HL-60 (cell line): ENCODE measurements at regions not wholly inside any gene's neighbourhood (a gene's known extent, or its start where the extent isn't known, plus 50 kb on each side); places are given as distances from the start of the nearest gene placed in this dataset.

ENCODE experiments used
- DNase-seq, 2 experiments: peaks; one replicate each; pipeline ENCODE4 v3.0.0-alpha.2; 2010 to 2020; ENCODE audit warnings: low read depth in 1 of 2, low spot score in 1 of 2
- H3K27ac ChIP-seq: fragments of 250-450 bp; sonication (Bioruptor Pico); replicated peaks from 2 replicates; pipeline ENCODE4 v1.5.1; 2020; ENCODE audit warnings: mild to moderate bottlenecking, moderate library complexity
- H3K27me3 ChIP-seq: fragments of 250-450 bp; sonication (Bioruptor Pico); 2 replicates; pipeline ENCODE4 v1.5.1; 2021; ENCODE audit warnings: mild to moderate bottlenecking, moderate library complexity; ENCODE audit not compliant: insufficient read depth, poor library complexity, severe bottlenecking
- H3K4me3 ChIP-seq: replicated peaks from 2 replicates; pipeline ENCODE4 v1.5.1; 2011; ENCODE audit warnings: mild to moderate bottlenecking, control low read depth, low read length; ENCODE audit not compliant: insufficient read depth
- CTCF ChIP-seq: IDR thresholded peaks from one replicate; pipeline ENCODE4 v1.5.1; 2011; ENCODE audit warnings: low read length, control low read depth, inconsistent platforms; ENCODE audit not compliant: insufficient read depth
- GABPA ChIP-seq: IDR thresholded peaks from 2 replicates; pipeline ENCODE4 v1.6.1; 2012; ENCODE audit warnings: low read depth
- POLR2AphosphoS5 ChIP-seq: IDR thresholded peaks from 2 replicates; pipeline ENCODE4 v1.6.1; 2012; ENCODE audit warnings: low read depth
- REST ChIP-seq: IDR thresholded peaks from 2 replicates; pipeline ENCODE4 v1.6.1; 2012; ENCODE audit warnings: low read depth; ENCODE audit not compliant: insufficient replicate concordance
- SPI1 ChIP-seq: IDR thresholded peaks from 2 replicates; pipeline ENCODE4 v1.6.1; 2012; ENCODE audit warnings: low read depth, mild to moderate bottlenecking, borderline replicate concordance

- H3K27ac ChIP-seq = no peak overlapping the region
- DNase-seq = no peak
- H3K27me3 ChIP-seq = no peaks in the 10 kb centered on the region
- TF ChIP-seq REST (no peak), POLR2AphosphoS5 (no peak), SPI1 (no peak), CTCF (no peak), GABPA (no peak)
- no peak overlapping the region for H3K4me3 ChIP-seq
Observed at GRCh38 chr18:38801640-38802039, 1236.0 kb upstream of the CELF4 start.

GRCh38 chr18:38796762-38797161 lies 1231.2 kb upstream of the CELF4 start:
- no peak overlapping the region for H3K4me3 ChIP-seq
- H3K27me3 ChIP-seq = no peaks in the 10 kb centered on the region
- DNase-seq = no peak
- no peak for TF ChIP-seq GABPA
- no peak for TF ChIP-seq POLR2AphosphoS5
- TF ChIP-seq CTCF = no peak
- TF ChIP-seq REST = no peak
- TF ChIP-seq SPI1 = no peak
- no peak overlapping the region for H3K27ac ChIP-seq

GRCh38 chr18:38792731-38793130 lies 1227.1 kb upstream of the CELF4 start:
- no peak for TF ChIP-seq SPI1
- TF ChIP-seq REST = no peak
- TF ChIP-seq POLR2AphosphoS5 = no peak
- no peak for TF ChIP-seq CTCF
- TF ChIP-seq GABPA = no peak
- DNase-seq = no peak

More at GRCh38 chr18:38792731-38793130, 1227.1 kb upstream of the CELF4 start:
- Histone ChIP-seq H3K27me3 (no peaks in the 10 kb centered on the region), H3K27ac (no peak overlapping the region), H3K4me3 (no peak overlapping the region)
